ENCODE measurements at regions not wholly inside any gene's neighbourhood (a gene's known extent, or its start where the extent isn't known, plus 50 kb on each side); places are given as distances from the start of the nearest gene placed in this dataset.

DNA sequence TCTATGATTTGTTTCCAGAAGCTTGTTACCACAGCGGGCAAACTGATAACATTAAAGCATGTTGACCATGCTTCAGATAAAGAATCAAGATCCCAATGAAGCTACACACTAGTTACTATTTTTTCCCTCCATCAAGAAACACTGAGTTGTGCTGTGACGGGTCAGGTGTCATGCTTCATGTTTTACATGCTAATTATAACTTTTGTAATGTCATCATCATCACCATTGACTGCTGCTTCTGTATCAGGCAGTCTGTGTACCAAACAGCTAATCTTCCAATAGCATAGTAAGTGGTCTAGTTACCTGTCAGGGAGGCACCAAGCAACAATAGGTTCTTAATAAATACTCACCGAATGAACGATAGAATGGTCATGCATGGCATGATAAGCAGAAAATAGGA lies 388.1 kb downstream of the THBS2 start:
- H3K9me3 ChIP-seq (ENCODE audit: control extremely low read depth in 1 of 3, control insufficient read depth in 2 of 3, insufficient read depth in 1 of 3, low read length in 2 of 3), result peaks cover 0 to 3% (median 0%) of the 10 kb centered on the region in 3 donors
- ChIA-PET POLR2A (no interaction called here), CTCF (no interaction called here)
- 100% methylated on average over 3 of the region's 4 CpGs for WGBS (ENCODE audit: insufficient coverage)
- TF ChIP-seq, protein P1, sequence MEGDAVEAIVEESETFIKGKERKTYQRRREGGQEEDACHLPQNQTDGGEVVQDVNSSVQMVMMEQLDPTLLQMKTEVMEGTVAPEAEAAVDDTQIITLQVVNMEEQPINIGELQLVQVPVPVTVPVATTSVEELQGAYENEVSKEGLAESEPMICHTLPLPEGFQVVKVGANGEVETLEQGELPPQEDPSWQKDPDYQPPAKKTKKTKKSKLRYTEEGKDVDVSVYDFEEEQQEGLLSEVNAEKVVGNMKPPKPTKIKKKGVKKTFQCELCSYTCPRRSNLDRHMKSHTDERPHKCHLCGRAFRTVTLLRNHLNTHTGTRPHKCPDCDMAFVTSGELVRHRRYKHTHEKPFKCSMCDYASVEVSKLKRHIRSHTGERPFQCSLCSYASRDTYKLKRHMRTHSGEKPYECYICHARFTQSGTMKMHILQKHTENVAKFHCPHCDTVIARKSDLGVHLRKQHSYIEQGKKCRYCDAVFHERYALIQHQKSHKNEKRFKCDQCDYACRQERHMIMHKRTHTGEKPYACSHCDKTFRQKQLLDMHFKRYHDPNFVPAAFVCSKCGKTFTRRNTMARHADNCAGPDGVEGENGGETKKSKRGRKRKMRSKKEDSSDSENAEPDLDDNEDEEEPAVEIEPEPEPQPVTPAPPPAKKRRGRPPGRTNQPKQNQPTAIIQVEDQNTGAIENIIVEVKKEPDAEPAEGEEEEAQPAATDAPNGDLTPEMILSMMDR (IDR thresholded peaks at IDR 0.05), result no peak
- TF ChIP-seq EZH2 (IDR thresholded peaks at IDR 0.05; ENCODE audit: borderline replicate concordance, insufficient read depth, low read depth, low read length, poor library complexity, severe bottlenecking), result no peak
- no peak overlapping the region for H3K9ac ChIP-seq (ENCODE audit: low read length)
- DNase-seq, result no peak
- no peaks in the 10 kb centered on the region for H3K4me1 ChIP-seq (ENCODE audit: control insufficient read depth in 2 of 2, insufficient read depth in 2 of 2, low read length in 2 of 2)
- H3K4me3 ChIP-seq (ENCODE audit: control extremely low read depth in 1 of 5, extremely low read depth in 1 of 5, insufficient read depth in 1 of 5, low read depth in 2 of 5, low read length in 4 of 5), result no peak overlapping the region
- no peak overlapping the region for H3K27ac Mint-ChIP-seq
- H3K4me1 Mint-ChIP-seq, result no peaks in the 10 kb centered on the region
- no peak for ATAC-seq (ENCODE audit: low read depth)
- no peaks in the 10 kb centered on the region for H3K9me3 Mint-ChIP-seq (ENCODE audit: insufficient read depth)
- no peak overlapping the region for H3K27ac ChIP-seq (ENCODE audit: low read length in 2 of 2)
- no peaks in the 10 kb centered on the region for H3K27me3 ChIP-seq (replicated peaks in 1 of 4; ENCODE audit: control extremely low read depth in 1 of 4, control insufficient read depth in 3 of 4, insufficient read depth in 4 of 4, low read length in 3 of 4)
- peaks cover 3% of the 10 kb centered on the region for H3K27me3 Mint-ChIP-seq
- no peak overlapping the region for H3K4me3 Mint-ChIP-seq
- no peaks in the 10 kb centered on the region for H3K79me2 ChIP-seq (ENCODE audit: control insufficient read depth, insufficient read depth, low read length)
- intact Hi-C loops (cut with micrococcal nuclease), result no loop called here
- H3K4me2 ChIP-seq (replicated peaks; ENCODE audit: low read depth, low read length, poor library complexity, severe bottlenecking), result no peak overlapping the region
- no peaks in the 10 kb centered on the region for H4K20me1 ChIP-seq (ENCODE audit: control insufficient read depth, insufficient read depth, low read length, poor library complexity, severe bottlenecking)
- no peak overlapping the region for H2AFZ ChIP-seq (ENCODE audit: insufficient read depth, low read depth, low read length, poor library complexity, severe bottlenecking)
- H3K36me3 ChIP-seq (replicated peaks in 1 of 2; ENCODE audit: control extremely low read depth in 1 of 2, control insufficient read depth in 1 of 2, extremely low read depth in 1 of 2, insufficient read depth in 2 of 2, low read length in 1 of 2), result no peaks in the 10 kb centered on the region

DNA sequence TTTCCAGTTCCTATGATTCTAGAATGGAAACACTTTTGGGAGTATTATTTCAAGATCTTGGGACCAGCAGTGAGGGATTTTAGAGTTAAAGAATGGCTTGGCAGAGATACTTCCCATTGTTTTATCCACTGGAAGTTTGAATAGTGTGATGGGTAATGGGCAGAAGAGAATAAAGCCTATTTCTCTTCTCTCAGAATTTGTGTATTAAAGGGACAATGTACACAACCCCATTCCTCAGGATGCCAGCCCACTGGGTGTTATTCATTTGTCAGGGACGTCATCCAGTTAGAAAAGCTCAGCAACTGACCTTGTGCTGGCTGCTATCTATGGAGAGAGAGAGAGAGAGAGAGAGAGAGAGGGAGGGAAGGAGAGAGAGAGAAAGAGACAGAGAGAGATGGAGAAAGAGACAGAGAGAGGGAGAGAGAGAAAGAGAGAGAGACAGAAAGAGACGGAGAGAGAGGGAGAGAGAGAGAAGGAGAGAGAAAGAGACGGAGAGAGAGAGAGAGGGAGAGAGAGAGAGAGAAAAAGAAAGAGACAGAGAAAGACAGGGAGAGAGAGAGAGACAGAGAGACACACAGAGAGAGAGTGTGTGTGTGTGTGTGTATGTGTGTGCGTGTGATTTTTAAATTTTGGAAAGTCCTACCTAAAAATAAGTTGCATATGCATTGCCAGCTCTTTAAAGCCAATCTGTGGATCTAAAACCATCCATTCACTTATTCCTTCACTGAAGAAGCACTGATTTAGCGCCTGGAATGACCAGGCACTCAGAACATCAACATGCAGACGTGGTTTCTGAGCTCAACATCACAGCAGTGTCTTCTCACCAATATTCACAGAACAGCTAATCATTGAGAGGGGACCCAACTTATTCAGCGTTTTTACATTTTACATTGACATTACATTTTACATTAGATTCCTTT lies 388.8 kb downstream of the THBS2 start:
- Histone ChIP-seq H3K9me3 (ENCODE audit: control extremely low read depth in 1 of 3, control insufficient read depth in 2 of 3, insufficient read depth in 1 of 3, low read length in 2 of 3) (peaks cover 0 to 3% (median 0%) of the 10 kb centered on the region in 3 donors), H3K9ac (ENCODE audit: low read length) (no peak overlapping the region), H3K27me3 (replicated peaks in 1 of 4; ENCODE audit: control extremely low read depth in 1 of 4, control insufficient read depth in 3 of 4, insufficient read depth in 4 of 4, low read length in 3 of 4) (no peaks in the 10 kb centered on the region), H2AFZ (ENCODE audit: insufficient read depth, low read depth, low read length, poor library complexity, severe bottlenecking) (no peak overlapping the region), H3K79me2 (ENCODE audit: control insufficient read depth, insufficient read depth, low read length) (no peaks in the 10 kb centered on the region), H3K4me1 (ENCODE audit: control insufficient read depth in 2 of 2, insufficient read depth in 2 of 2, low read length in 2 of 2) (no peaks in the 10 kb centered on the region), H3K27ac (ENCODE audit: low read length in 2 of 2) (no peak overlapping the region), H3K4me2 (replicated peaks; ENCODE audit: low read depth, low read length, poor library complexity, severe bottlenecking) (no peak overlapping the region), H4K20me1 (ENCODE audit: control insufficient read depth, insufficient read depth, low read length, poor library complexity, severe bottlenecking) (no peaks in the 10 kb centered on the region), H3K36me3 (replicated peaks in 1 of 2; ENCODE audit: control extremely low read depth in 1 of 2, control insufficient read depth in 1 of 2, extremely low read depth in 1 of 2, insufficient read depth in 2 of 2, low read length in 1 of 2) (no peaks in the 10 kb centered on the region), H3K4me3 (ENCODE audit: control extremely low read depth in 1 of 5, extremely low read depth in 1 of 5, insufficient read depth in 1 of 5, low read depth in 2 of 5, low read length in 4 of 5) (no peak overlapping the region)
- H3K4me1 Mint-ChIP-seq, result no peaks in the 10 kb centered on the region
- H3K27ac Mint-ChIP-seq, result no peak overlapping the region
- TF ChIP-seq, protein P1 (IDR thresholded peaks at IDR 0.05), result no peak
- TF ChIP-seq EZH2 (IDR thresholded peaks at IDR 0.05; ENCODE audit: borderline replicate concordance, insufficient read depth, low read depth, low read length, poor library complexity, severe bottlenecking), result no peak
- intact Hi-C loops (cut with micrococcal nuclease), result no loop called here
- ATAC-seq (ENCODE audit: low read depth) (no peak), DNase-seq (no peak)
- no peak overlapping the region for H3K4me3 Mint-ChIP-seq
- POLR2A ChIA-PET, result no interaction called here
- peaks cover 3% of the 10 kb centered on the region for H3K27me3 Mint-ChIP-seq
- 66% methylated on average over 5 of the region's 7 CpGs for WGBS (ENCODE audit: insufficient coverage)
- CTCF ChIA-PET, result no interaction called here
- H3K9me3 Mint-ChIP-seq (ENCODE audit: insufficient read depth), result no peaks in the 10 kb centered on the region

Measured in B cell (primary cell).